ENCODE measurements at regions not wholly inside any gene's neighbourhood (a gene's known extent, or its start where the extent isn't known, plus 50 kb on each side); places are given as distances from the start of the nearest gene placed in this dataset.
"Not testable (repeated sequence)": the region's sequence is repeated elsewhere in the genome, so short reads cannot be mapped to it uniquely, and the experiment has no call there.

DNA sequence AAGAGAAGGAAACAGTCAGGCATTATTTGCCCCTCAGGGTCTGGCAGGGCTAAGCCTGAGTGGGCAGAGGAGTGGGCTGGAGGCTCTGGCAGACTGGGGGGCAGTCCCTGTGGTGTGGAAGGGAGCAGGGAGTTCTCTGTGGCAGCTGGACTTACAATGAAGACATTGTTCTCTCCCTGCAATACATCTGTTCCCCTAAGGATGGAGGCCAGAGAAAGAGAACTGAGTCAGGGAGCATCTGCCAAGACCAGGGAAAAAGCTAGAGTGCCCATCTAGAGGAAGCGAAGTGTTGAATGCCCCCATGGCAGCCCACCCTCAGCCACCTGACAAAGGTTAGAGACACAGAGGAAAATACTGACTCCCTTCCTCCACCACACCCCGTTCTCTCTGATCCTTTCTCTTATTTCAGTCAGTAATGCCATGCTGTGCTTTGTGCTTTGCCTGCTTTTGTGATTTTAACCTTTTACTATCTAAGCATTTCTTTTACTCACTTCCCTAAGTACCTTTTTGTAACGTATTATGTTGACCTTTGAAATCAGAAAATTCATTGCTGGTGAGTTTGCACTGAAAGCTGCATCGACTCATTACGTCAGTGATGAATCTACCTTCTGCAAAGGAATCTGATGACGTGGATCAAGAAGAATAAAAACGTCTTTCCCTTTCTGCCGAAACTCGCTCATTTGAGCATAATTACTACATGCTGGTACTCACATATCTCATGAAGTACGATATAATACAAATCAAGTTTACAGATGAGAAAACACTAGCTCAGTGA lies 76.0 kb downstream of the ACTL7B start:
- Mint-ChIP-seq H3K9me3 (no peaks in the 10 kb centered on the region), H3K4me3 (no peak overlapping the region), H3K36me3 (ENCODE audit: low read depth) (no peaks in the 10 kb centered on the region), H3K27me3 (peaks cover 2% of the 10 kb centered on the region), H3K4me1 (peaks cover 4% of the 10 kb centered on the region), H3K27ac (no peak overlapping the region)
- intact Hi-C loops (cut with micrococcal nuclease): no loop called here
- no peak for DNase-seq

DNA sequence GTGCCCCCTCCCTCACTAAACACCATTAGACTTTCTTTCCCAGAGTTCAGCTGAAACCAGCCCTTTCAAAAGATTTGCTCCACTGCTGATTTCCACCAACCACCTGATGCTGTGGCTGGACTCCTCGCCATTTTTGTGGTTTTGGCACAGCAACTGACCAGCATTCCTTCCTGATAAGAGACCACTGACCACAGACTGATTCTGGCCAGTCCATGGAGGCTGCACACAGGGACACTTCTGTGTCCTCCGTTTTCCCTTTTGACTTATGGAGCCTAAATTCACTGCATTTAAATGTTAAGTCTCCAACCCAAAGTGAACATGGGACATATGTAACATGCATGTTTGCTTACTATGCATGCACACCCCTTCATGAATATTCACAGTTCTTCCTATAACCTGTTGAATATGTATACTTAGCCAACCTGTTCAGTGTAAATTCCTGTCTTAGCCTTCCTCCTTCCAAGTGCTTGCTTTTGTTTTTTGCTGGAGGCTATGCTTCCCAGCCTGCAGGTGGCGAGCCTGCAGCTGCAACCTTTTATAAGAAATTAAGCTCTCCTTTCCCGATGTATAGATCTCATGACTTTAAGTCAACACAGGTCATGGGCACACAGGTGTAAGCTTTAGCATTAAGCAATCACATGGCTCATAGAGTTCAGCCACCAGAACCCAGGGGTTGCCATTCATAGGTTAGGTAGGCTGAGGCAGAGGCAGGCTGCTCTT lies 78.7 kb downstream of the ACTL7B start:
- intact Hi-C loops (cut with micrococcal nuclease): no loop called here
- H3K27ac Mint-ChIP-seq: no peak overlapping the region
- DNase-seq: no peak
- no peak overlapping the region for H3K4me3 Mint-ChIP-seq
- peaks cover 2% of the 10 kb centered on the region for H3K27me3 Mint-ChIP-seq
- H3K4me1 Mint-ChIP-seq: no peaks in the 10 kb centered on the region
- no peaks in the 10 kb centered on the region for H3K9me3 Mint-ChIP-seq
- H3K36me3 Mint-ChIP-seq (ENCODE audit: low read depth): no peaks in the 10 kb centered on the region

DNA sequence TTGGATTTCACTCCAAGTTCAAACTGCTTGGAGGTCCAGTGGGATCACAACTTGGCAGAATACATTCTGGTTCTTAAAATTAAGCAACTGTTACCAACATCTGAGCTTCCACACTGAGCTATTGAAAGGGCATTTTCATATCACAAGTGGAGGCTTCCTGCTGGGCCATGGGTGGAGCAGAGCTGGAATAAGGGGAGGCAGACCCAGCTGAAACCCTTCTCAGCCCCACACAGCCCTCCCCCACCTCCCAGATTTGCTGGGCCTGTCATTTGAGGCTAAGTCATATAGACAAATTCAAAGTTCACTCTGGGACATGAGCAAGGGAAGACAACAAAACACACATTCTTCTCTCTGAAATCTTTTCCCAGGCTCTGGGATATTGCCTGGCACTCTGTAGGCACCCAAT lies 79.9 kb downstream of the ACTL7B start:
- H3K4me1 Mint-ChIP-seq: no peaks in the 10 kb centered on the region
- H3K27me3 Mint-ChIP-seq: peaks cover 2% of the 10 kb centered on the region
- H3K36me3 Mint-ChIP-seq (ENCODE audit: low read depth): no peaks in the 10 kb centered on the region
- H3K4me3 Mint-ChIP-seq: no peak overlapping the region
- intact Hi-C loops (cut with micrococcal nuclease): no loop called here
- H3K27ac Mint-ChIP-seq: peak overlapping the region; percentile 66
- no peak for DNase-seq
- H3K9me3 Mint-ChIP-seq: no peaks in the 10 kb centered on the region

DNA sequence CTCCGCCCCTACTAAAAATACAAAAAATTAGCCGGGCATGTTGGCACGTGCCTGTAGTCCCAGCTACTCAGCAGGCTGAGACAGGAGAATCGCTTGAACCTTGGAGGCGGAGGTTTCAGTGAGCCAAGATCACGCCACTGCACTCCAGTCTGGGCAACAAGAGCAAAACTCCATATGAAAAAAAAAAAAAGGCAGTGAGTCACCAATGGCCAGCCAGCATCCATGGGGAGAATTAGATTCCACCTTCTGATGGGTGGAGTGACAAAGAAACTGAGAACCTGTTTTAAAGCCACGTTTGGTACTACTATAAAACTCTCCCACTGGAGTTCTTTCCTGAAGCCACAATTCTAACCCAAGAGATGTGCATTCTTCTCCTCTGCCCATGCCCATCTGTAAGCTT lies 81.7 kb downstream of the ACTL7B start:
- intact Hi-C loops (cut with micrococcal nuclease): not testable (repeated sequence)

DNA sequence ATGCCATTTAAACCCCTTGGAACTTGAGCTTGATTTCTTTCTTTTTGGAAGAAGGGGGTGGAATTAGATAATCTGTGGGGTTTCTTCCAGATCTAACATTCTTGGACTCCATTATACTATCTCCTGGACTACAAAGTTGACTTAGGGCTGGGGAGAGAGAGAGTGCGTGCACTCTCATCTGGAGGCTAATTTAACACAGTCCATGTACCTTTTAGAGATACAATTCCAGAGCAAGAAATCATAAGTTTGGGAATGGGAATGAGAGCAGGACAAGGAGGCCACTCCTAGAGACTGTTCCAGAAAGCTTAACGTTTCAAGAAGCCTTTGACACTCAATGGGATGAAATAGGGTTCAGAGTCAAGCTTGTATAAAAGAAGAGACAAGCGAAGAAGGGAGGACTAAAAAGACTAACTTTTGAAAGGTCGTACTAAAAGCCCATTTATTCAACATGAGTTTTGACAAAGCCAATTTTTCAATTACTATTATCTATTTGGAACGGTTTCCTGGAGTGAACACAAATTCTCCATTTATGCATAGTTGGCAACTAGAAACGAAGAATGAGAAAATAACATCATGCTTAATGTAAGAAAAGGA lies 83.4 kb downstream of the ACTL7B start:
- peaks cover 5% of the 10 kb centered on the region for H3K9me3 Mint-ChIP-seq
- no peak for DNase-seq
- no peaks in the 10 kb centered on the region for H3K36me3 Mint-ChIP-seq (ENCODE audit: low read depth)
- H3K27me3 Mint-ChIP-seq: peaks cover 2% of the 10 kb centered on the region
- no peaks in the 10 kb centered on the region for H3K4me1 Mint-ChIP-seq
- no peak overlapping the region for H3K4me3 Mint-ChIP-seq
- intact Hi-C loops (cut with micrococcal nuclease): no loop called here
- no peak overlapping the region for H3K27ac Mint-ChIP-seq

More for the DNA sequence above, 81.7 kb downstream of the ACTL7B start:
- not testable (repeated sequence) for H3K4me1 Mint-ChIP-seq; H3K36me3 Mint-ChIP-seq (ENCODE audit: low read depth); H3K9me3 Mint-ChIP-seq; H3K4me3 Mint-ChIP-seq; DNase-seq; H3K27me3 Mint-ChIP-seq; H3K27ac Mint-ChIP-seq

DNA sequence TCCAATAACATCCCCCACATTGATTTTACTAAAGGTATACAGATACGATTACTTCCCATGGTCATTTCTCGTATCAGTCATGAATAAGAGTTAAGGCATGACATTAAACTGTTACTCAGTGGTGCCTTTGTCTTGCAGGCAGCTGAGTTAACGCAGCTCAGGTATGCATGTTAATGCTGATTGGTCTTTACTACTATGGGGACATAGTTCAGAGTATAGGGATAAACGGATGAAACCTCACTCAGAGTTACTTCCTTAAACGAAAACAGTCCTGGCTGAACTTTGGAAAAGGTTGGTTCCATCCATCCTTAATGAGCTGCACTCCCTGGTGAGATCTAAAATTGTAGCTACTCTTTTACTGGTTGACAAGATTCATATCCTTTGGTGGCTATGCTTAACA lies 87.0 kb downstream of the ACTL7B start:
- DNase-seq: no peak
- Mint-ChIP-seq H3K4me3 (no peak overlapping the region), H3K36me3 (ENCODE audit: low read depth) (no peaks in the 10 kb centered on the region), H3K4me1 (no peaks in the 10 kb centered on the region), H3K27me3 (no peaks in the 10 kb centered on the region), H3K27ac (no peak overlapping the region), H3K9me3 (peaks cover 5% of the 10 kb centered on the region)
- intact Hi-C loops (cut with micrococcal nuclease): no loop called here

DNA sequence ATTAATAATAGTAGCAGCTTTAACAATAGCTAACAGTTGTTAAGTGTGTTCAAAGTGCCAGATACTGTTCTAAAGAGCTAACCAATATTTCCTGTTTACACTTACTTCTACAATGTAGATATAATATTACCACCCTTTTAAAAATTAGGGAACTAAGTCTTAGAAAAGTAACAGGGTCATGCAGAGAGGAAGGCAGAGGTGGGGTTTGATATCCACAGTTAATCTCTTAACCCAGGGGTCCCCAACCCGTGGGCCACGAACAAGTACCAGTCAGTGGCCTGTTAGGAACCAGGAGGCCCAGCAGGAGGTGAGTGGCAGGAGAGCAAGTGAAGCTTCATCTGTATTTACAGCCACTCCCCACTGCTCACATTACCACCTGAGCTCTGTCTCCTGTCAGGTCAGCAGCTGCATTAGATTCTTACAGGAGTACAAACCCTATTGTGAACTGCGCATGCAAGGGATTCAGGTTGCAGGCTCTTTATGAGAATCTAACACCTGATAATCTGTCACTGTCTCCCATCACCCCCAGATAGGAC lies 89.1 kb downstream of the ACTL7B start:
- Mint-ChIP-seq H3K36me3 (ENCODE audit: low read depth) (no peaks in the 10 kb centered on the region), H3K4me3 (no peak overlapping the region), H3K27ac (no peak overlapping the region), H3K9me3 (peaks cover 5% of the 10 kb centered on the region), H3K27me3 (no peaks in the 10 kb centered on the region), H3K4me1 (no peaks in the 10 kb centered on the region)
- no peak for DNase-seq
- intact Hi-C loops (cut with micrococcal nuclease): no loop called here

DNA sequence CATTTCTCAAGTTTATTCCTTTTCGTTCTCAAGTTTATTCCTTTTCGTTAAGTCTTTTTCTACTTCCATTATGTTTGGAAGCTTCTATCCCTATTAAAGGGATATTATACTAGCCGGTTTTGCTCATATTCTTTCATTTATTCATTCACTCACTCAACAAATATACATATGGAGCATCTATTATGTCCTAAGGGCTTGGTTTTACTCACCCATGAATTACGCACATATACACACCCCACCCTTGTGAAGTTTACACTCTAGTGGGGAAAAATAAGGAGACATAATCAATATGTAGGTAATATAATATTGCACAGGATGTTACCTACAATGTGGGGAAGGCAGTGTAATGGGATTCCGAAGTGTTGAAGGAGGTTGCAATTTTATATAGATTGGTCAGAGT lies 90.5 kb downstream of the ACTL7B start:
- Mint-ChIP-seq H3K27ac (no peak overlapping the region), H3K4me3 (no peak overlapping the region), H3K36me3 (ENCODE audit: low read depth) (no peaks in the 10 kb centered on the region), H3K4me1 (peaks cover 3% of the 10 kb centered on the region), H3K27me3 (no peaks in the 10 kb centered on the region), H3K9me3 (peaks cover 5% of the 10 kb centered on the region)
- intact Hi-C loops (cut with micrococcal nuclease): no loop called here
- no peak for DNase-seq

DNA sequence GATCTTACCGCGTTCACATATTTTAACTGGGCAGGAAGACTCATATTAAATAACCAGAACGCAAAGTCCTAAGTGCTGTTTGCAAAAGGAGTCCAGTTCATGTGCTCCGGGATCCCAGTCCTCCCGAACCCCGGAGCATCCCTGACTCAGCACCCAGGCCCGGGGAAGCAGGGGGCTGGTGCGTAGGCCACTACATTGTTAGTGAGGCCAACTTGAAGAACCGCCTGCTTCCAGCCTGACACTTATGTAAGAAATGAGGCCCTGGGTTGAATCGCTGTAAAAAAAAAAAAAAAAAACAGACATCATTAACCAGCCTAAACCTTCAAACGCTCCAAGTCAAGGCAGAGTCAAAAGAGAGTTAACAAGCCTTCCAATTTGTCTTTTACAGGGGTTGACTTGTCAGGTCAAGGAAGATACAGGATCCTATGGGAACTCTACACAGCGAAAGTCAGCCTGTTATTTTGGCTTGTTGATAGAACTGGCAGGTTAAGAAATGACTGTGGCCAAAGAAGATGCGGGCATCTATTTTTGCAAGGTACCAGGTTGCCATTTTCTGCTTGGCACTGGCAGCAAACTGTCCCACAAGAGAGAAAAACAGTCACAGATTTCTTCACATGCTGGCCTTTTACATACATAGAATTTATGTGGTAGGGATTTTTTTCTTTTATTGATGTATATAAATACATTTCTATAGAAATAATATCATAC lies 93.3 kb downstream of the ACTL7B start:
- no peaks in the 10 kb centered on the region for H3K36me3 Mint-ChIP-seq (ENCODE audit: low read depth)
- H3K27me3 Mint-ChIP-seq: no peaks in the 10 kb centered on the region
- H3K27ac Mint-ChIP-seq: no peak overlapping the region
- H3K9me3 Mint-ChIP-seq: no peaks in the 10 kb centered on the region
- intact Hi-C loops (cut with micrococcal nuclease): no loop called here
- no peak overlapping the region for H3K4me3 Mint-ChIP-seq
- H3K4me1 Mint-ChIP-seq: peaks cover 3% of the 10 kb centered on the region
- no peak for DNase-seq

DNA sequence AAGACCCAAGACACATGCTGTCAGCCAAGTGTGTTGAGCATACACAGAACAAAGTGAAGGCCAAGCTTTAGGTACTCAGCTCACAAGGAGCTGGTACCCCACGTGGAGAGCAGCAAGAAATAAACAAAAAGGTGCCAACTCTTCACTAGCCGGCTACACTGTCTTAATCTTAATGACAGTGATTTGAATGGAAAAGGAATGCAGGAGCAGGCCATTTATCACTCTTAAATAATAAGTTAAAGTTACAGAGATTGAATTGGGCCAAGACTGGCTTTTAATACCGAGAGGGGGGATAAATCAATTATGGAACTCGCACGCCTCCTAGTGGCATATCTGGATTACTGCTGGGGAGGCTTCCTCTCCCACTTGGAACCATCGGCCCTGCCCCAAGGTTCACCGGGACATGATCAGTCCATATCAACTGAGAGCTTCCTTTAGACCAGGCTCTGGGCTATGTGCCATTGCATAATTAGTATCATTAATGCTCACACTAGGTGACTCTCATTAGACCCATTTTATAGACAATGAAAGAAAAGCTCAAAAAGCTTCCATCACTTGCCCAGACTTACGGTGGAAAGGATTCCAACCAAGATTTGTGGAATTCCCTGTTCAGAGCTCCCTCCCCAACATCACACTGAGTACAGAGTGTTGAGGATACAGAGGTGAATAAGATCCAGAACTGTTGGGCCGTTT lies 94.0 kb downstream of the ACTL7B start:
- H3K4me1 Mint-ChIP-seq: peaks cover 3% of the 10 kb centered on the region
- peak; percentile 74 for DNase-seq
- no peaks in the 10 kb centered on the region for H3K36me3 Mint-ChIP-seq (ENCODE audit: low read depth)
- H3K27me3 Mint-ChIP-seq: no peaks in the 10 kb centered on the region
- H3K4me3 Mint-ChIP-seq: no peak overlapping the region
- H3K27ac Mint-ChIP-seq: no peak overlapping the region
- intact Hi-C loops (cut with micrococcal nuclease): no loop called here
- H3K9me3 Mint-ChIP-seq: no peaks in the 10 kb centered on the region

DNA sequence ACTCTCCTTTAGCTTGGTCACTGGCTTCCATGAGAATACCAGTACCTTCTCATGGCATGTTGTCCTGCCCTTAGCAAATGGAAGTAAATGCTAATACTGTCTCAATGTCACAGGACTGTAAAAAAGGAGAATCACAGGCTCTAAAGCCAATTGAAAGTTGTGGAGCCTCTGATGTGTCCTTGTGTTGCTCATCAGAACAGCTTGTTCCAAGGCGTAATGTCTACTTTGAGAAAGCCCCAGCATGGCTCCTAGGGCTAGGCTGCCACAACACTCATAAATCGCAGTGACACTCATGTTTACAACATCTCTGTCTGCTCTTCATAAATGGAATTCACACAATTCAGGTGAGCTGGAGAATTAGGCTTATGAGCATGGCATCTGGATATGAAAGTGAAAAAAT lies 94.9 kb downstream of the ACTL7B start:
- H3K27ac Mint-ChIP-seq: no peak overlapping the region
- no peaks in the 10 kb centered on the region for H3K27me3 Mint-ChIP-seq
- no peak overlapping the region for H3K4me3 Mint-ChIP-seq
- no peak for DNase-seq
- H3K9me3 Mint-ChIP-seq: no peaks in the 10 kb centered on the region
- H3K4me1 Mint-ChIP-seq: peaks cover 3% of the 10 kb centered on the region
- intact Hi-C loops (cut with micrococcal nuclease): no loop called here
- H3K36me3 Mint-ChIP-seq (ENCODE audit: low read depth): no peaks in the 10 kb centered on the region

DNA sequence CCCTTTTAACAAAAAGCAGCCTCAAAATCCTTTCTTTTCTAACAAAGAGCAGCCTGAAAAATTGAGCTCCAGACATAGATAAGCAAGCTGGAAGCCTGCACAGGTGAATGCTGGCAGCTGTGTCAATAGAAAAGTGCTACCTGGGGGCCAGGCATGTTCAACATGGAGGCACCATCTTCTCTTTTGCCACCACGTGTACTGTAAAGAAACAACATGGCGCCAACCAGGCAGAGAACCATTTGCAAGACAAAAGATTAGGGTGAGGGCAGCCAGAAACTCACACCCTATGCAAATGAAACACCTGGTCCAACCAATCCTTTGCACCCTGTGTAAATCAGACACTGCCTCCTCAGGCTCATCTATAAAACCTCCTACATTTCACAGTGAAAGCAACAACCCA lies 96.0 kb downstream of the ACTL7B start:
- intact Hi-C loops (cut with micrococcal nuclease): no loop called here
- H3K27me3 Mint-ChIP-seq: no peaks in the 10 kb centered on the region
- H3K9me3 Mint-ChIP-seq: no peaks in the 10 kb centered on the region
- peaks cover 3% of the 10 kb centered on the region for H3K4me1 Mint-ChIP-seq
- no peak overlapping the region for H3K27ac Mint-ChIP-seq
- H3K4me3 Mint-ChIP-seq: no peak overlapping the region
- DNase-seq: no peak
- H3K36me3 Mint-ChIP-seq (ENCODE audit: low read depth): no peaks in the 10 kb centered on the region

DNA sequence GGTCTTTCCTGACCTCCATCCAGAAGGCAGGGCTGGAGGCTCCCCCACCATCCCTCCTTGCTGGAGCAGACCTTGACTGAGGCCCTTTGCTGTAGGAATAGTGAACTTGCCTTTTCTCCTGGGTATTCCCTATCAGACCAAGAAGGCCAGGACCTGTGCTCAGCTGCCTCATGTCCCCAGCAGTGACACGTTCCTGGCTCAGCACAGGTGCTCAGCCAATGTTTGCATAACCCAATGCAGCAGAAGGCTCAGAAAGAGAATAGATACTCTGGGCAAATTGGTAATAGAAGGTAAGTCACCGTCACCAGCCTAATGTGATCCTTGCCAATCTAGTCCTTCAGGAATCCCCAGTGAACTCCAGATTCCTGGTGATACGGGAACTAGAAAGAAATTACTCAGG lies 96.4 kb downstream of the ACTL7B start:
- peaks cover 3% of the 10 kb centered on the region for H3K4me1 Mint-ChIP-seq
- H3K36me3 Mint-ChIP-seq (ENCODE audit: low read depth): no peaks in the 10 kb centered on the region
- no peaks in the 10 kb centered on the region for H3K9me3 Mint-ChIP-seq
- no peaks in the 10 kb centered on the region for H3K27me3 Mint-ChIP-seq
- H3K27ac Mint-ChIP-seq: no peak overlapping the region
- no peak overlapping the region for H3K4me3 Mint-ChIP-seq
- intact Hi-C loops (cut with micrococcal nuclease): no loop called here
- DNase-seq: no peak

Data from activated CD4-positive, alpha-beta T cell treated with anti-CD3 and anti-CD28 coated beads, Interleukin-2, amount 10 ng/mL, durations not matched to agents 24 days and 14 days (primary cell).